OCI-LY1 (cell line): ENCODE measurements at regions not wholly inside any gene's neighbourhood (a gene's known extent, or its start where the extent isn't known, plus 50 kb on each side); places are given as distances from the start of the nearest gene placed in this dataset.

ENCODE experiments used
- CTCF ChIP-seq: fragments of 200-600 bp; sonication (generic), shearing (Covaris generic); IDR thresholded peaks from 2 replicates; pipeline ENCODE4 v1.5.1; 2017; ENCODE audit warnings: mild to moderate bottlenecking, antibody characterized with exemption, low read length, moderate library complexity, mixed read lengths
- EZH2 ChIP-seq: fragments of 200-600 bp; sonication (generic), shearing (Covaris generic); IDR thresholded peaks from 2 replicates; pipeline ENCODE4 v1.8.0; 2017; ENCODE audit warnings: borderline replicate concordance, mixed run types, mild to moderate bottlenecking, antibody characterized with exemption, low read length, moderate library complexity, mixed read lengths

DNA sequence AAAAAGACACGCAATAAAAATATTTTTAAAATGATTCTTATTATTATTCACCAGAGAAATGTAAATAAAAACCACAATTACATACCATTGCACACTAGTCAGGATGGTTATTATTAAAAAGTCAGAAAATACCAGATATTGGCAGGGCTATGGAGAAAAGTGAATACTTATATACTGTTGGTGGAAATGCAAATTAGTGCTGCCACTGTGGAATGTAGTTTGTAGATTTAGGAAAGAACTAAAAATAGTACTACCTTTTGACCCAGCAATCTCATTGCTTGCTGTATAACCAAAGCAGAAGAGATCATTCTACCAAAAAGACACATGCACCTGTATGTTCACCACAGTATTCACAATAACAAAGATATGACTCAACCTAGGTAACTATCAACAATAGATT lies 1237.3 kb upstream of the FAM98A start:
- TF ChIP-seq CTCF: no peak
- TF ChIP-seq EZH2: no peak
